ENCODE measurements at regions not wholly inside any gene's neighbourhood (a gene's known extent, or its start where the extent isn't known, plus 50 kb on each side); places are given as distances from the start of the nearest gene placed in this dataset.
A peak's percentile ranks its signal among the peaks of the same experiment; 100 is the strongest.

DNA sequence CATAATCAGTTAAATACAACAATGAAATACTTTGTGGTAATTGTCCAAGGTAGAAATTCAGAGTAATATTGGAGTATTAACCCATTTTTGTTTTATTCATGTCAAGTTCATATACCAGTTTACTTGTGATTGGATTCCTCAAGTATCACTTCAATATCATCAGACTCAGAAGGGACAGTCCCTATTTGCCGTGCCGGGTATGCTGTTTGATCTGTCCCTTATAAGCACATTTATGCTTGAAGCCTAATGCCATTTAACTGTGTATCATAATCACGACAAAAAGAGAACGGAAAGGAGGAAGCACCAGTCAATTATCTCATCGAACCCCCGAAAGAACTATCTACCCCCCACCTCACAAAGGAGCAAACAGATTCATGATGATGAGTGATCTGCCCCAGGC lies 171.0 kb upstream of the TBL1X start:
- ATAC-seq (no peak), DNase-seq (ENCODE audit: low spot score) (no peak)
- peaks cover 40% of the 10 kb centered on the region for H3K4me1 Mint-ChIP-seq
- peaks cover 20% of the 10 kb centered on the region; the same call in 1 of the 2 replicates for H3K27me3 ChIP-seq (ENCODE audit: insufficient read depth)
- H3K27ac Mint-ChIP-seq: no peak overlapping the region
- no peaks in the 10 kb centered on the region for H4K20me1 ChIP-seq (replicated peaks; ENCODE audit: insufficient read depth)
- H3K36me3 ChIP-seq (ENCODE audit: insufficient read depth): no peaks in the 10 kb centered on the region
- H3K4me3 Mint-ChIP-seq: peak overlapping the region; percentile 13; the same call in 1 of the 3 replicates
- no peaks in the 10 kb centered on the region for H3K9me3 Mint-ChIP-seq
- H3K9me2 ChIP-seq (ENCODE audit: insufficient read depth): no peaks in the 10 kb centered on the region
- H2AFZ ChIP-seq: no peak overlapping the region
- H3K36me3 Mint-ChIP-seq (ENCODE audit: low read depth): no peaks in the 10 kb centered on the region
- peak overlapping the region; percentile 60; the same call in 1 of the 2 replicates for H3K4me2 ChIP-seq
- H3K27ac ChIP-seq (ENCODE audit: low read depth): no peak overlapping the region
- H3K4me1 ChIP-seq (ENCODE audit: insufficient read depth): peaks cover 17% of the 10 kb centered on the region
- TF ChIP-seq JUNB (IDR thresholded peaks at IDR 0.05; ENCODE audit: unreplicated experiment) (no peak), POLR2AphosphoS5 (IDR thresholded peaks at IDR 0.05; ENCODE audit: low read depth) (no peak), NANOG (IDR thresholded peaks at IDR 0.05; ENCODE audit: borderline replicate concordance) (no peak), EZH2phosphoT487 (IDR thresholded peaks at IDR 0.05; ENCODE audit: unreplicated experiment) (no peak), ZNF331 (CRISPR knock-in tag; IDR thresholded peaks at IDR 0.05; ENCODE audit: low read depth) (no peak), CTCF (conservative IDR thresholded peaks at IDR 0.05; ENCODE audit: low read depth in 2 of 2) (no peak), REST (IDR thresholded peaks at IDR 0.05; ENCODE audit: unreplicated experiment) (no peak), ZNF114 (CRISPR knock-in tag; IDR thresholded peaks at IDR 0.05) (no peak), STAT1 (IDR thresholded peaks at IDR 0.05; ENCODE audit: unreplicated experiment) (no peak), EZH2 (IDR thresholded peaks at IDR 0.05; ENCODE audit: low read depth, unreplicated experiment) (no peak), CREB1 (CRISPR knock-in tag; IDR thresholded peaks at IDR 0.05; ENCODE audit: low read depth) (no peak)
- TF ChIP-seq, protein P1, sequence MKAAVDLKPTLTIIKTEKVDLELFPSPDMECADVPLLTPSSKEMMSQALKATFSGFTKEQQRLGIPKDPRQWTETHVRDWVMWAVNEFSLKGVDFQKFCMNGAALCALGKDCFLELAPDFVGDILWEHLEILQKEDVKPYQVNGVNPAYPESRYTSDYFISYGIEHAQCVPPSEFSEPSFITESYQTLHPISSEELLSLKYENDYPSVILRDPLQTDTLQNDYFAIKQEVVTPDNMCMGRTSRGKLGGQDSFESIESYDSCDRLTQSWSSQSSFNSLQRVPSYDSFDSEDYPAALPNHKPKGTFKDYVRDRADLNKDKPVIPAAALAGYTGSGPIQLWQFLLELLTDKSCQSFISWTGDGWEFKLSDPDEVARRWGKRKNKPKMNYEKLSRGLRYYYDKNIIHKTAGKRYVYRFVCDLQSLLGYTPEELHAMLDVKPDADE (IDR thresholded peaks at IDR 0.05): no peak
- TF ChIP-seq, protein P2, sequence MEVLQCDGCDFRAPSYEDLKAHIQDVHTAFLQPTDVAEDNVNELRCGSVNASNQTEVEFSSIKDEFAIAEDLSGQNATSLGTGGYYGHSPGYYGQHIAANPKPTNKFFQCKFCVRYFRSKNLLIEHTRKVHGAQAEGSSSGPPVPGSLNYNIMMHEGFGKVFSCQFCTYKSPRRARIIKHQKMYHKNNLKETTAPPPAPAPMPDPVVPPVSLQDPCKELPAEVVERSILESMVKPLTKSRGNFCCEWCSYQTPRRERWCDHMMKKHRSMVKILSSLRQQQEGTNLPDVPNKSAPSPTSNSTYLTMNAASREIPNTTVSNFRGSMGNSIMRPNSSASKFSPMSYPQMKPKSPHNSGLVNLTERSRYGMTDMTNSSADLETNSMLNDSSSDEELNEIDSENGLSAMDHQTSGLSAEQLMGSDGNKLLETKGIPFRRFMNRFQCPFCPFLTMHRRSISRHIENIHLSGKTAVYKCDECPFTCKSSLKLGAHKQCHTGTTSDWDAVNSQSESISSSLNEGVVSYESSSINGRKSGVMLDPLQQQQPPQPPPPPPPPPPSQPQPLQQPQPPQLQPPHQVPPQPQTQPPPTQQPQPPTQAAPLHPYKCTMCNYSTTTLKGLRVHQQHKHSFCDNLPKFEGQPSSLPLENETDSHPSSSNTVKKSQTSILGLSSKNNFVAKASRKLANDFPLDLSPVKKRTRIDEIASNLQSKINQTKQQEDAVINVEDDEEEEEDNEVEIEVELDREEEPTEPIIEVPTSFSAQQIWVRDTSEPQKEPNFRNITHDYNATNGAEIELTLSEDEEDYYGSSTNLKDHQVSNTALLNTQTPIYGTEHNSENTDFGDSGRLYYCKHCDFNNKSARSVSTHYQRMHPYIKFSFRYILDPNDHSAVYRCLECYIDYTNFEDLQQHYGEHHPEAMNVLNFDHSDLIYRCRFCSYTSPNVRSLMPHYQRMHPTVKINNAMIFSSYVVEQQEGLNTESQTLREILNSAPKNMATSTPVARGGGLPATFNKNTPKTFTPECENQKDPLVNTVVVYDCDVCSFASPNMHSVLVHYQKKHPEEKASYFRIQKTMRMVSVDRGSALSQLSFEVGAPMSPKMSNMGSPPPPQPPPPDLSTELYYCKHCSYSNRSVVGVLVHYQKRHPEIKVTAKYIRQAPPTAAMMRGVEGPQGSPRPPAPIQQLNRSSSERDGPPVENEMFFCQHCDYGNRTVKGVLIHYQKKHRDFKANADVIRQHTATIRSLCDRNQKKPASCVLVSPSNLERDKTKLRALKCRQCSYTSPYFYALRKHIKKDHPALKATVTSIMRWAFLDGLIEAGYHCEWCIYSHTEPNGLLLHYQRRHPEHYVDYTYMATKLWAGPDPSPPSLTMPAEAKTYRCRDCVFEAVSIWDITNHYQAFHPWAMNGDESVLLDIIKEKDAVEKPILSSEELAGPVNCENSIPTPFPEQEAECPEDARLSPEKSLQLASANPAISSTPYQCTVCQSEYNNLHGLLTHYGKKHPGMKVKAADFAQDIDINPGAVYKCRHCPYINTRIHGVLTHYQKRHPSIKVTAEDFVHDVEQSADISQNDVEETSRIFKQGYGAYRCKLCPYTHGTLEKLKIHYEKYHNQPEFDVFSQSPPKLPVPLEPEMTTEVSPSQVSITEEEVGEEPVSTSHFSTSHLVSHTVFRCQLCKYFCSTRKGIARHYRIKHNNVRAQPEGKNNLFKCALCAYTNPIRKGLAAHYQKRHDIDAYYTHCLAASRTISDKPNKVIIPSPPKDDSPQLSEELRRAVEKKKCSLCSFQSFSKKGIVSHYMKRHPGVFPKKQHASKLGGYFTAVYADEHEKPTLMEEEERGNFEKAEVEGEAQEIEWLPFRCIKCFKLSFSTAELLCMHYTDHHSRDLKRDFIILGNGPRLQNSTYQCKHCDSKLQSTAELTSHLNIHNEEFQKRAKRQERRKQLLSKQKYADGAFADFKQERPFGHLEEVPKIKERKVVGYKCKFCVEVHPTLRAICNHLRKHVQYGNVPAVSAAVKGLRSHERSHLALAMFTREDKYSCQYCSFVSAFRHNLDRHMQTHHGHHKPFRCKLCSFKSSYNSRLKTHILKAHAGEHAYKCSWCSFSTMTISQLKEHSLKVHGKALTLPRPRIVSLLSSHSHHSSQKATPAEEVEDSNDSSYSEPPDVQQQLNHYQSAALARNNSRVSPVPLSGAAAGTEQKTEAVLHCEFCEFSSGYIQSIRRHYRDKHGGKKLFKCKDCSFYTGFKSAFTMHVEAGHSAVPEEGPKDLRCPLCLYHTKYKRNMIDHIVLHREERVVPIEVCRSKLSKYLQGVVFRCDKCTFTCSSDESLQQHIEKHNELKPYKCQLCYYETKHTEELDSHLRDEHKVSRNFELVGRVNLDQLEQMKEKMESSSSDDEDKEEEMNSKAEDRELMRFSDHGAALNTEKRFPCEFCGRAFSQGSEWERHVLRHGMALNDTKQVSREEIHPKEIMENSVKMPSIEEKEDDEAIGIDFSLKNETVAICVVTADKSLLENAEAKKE (CRISPR knock-in tag; IDR thresholded peaks at IDR 0.05): no peak
- 0 out of 2 replicates have a peak, but pooled peaks cover 5% of the 10 kb centered on the region for H3F3A ChIP-seq (replicated peaks; ENCODE audit: low read depth)
- 0 out of 2 replicates have a peak overlapping the region, but pooled peaks have one; percentile 47 for H3K4me3 ChIP-seq
- no peaks in the 10 kb centered on the region for H3K79me2 ChIP-seq (replicated peaks; ENCODE audit: insufficient read depth)
- H3K27me3 Mint-ChIP-seq (ENCODE audit: insufficient read depth, low read depth, poor library complexity): peaks cover 19% of the 10 kb centered on the region

Data from GM23338 (cell line).